ENCODE measurements at regions not wholly inside any gene's neighbourhood (a gene's known extent, or its start where the extent isn't known, plus 50 kb on each side); places are given as distances from the start of the nearest gene placed in this dataset.
"Not testable (repeated sequence)": the region's sequence is repeated elsewhere in the genome, so short reads cannot be mapped to it uniquely, and the experiment has no call there.

DNA sequence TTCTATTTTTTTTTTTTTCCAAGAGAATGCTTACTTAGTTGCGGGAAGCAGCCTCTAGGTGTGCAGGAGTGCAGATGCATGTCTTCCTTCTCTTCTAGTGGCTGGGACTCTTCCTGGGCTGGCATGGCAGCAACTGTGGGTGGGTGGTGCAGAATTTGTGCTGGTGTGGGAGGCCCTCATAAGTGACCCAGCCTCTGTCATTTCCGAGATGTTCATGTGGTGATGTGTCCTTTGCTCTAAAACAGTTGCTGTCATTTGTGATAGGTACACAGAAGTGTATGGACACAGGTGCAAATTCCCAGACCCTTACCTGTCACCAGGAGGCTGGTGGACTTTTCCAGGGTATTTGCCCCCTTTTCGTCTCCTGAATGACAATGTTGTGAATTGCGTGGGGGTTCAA, 367.7 kb downstream of the KCNRG start:
- FAIRE-seq = no peak
- no peak for DNase-seq (ENCODE audit: low spot score)

DNA sequence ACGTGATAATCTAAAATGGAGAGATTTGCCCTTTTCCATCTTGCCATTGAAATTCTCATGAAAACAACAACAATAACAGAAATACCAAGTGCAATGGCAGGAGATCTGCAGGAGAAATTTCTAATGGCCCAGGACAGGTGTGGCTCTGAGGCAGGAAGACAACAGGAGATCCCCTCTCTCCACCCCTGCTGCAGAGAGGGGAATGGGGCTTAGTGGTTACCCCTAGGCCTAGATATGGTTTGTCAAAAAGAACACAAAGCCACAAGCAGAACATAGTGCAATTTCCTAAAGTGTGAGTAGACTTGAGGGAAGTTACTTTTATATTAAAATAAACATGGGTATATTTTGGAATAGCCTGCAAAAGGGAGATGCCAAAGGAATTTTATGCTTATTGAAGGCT, 369.5 kb downstream of the KCNRG start:
- FAIRE-seq (no peak), DNase-seq (ENCODE audit: low spot score) (no peak)

DNA sequence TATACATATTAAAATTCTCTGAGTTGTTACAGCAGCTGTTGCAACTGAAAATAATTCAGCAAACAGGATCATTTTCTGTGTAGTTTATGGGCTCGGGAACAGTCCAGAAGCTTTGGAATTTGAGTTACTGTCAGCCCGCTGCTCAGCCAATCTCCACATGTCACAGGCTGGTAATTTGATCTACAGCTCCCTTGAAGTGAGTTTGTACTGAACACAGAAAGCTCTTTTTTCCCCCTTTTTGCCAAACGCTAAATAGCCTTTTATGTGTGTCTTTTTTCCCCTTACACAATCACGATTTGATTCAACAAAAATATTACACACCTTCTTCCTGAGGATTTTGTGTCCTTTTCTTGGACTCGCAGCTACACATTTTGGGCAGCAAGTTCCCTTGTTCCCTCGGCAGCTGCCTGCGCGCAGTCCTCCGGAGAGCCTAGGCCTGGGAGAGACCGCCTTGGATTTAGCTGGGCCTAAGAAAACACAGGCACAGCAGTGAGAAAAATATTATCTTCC, 371.4 kb downstream of the KCNRG start:
- no peak for DNase-seq (ENCODE audit: low spot score)
- FAIRE-seq = no peak

GRCh38 chr13:50387051-50387581, 371.9 kb downstream of the KCNRG start:
- DNase-seq (ENCODE audit: low spot score) (no peak), FAIRE-seq (no peak)

GRCh38 chr13:50388481-50388880, 373.2 kb downstream of the KCNRG start:
- DNase-seq (ENCODE audit: low spot score) = no peak
- no peak for FAIRE-seq

GRCh38 chr13:50389726-50390125, 374.5 kb downstream of the KCNRG start:
- DNase-seq (ENCODE audit: low spot score) (no peak), FAIRE-seq (no peak)

- DNase-seq (ENCODE audit: low spot score) (no peak), FAIRE-seq (no peak)
These were observed 375.4 kb downstream of the KCNRG start for GRCh38 chr13:50390503-50391248.

DNA sequence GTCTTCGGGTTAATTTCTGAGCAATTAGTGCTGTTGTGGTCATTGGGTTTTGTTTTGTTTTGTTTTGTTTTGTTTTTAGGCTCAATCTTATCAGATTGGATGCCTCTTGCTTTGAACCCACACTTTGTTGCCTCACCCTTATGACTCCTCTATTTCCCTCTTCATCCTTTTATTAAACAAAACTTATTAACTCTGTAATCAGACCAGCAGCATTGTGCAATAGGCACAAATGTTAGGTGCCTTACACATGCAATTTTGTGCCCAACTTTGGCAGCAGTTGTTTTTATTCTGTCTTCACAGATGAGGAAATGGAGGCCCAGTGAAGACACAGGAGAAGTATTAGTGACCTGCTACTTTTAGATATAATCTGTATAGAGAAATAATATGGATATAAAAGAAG, 377.7 kb downstream of the KCNRG start:
- FAIRE-seq = no peak
- no peak for DNase-seq (ENCODE audit: low spot score)

DNA sequence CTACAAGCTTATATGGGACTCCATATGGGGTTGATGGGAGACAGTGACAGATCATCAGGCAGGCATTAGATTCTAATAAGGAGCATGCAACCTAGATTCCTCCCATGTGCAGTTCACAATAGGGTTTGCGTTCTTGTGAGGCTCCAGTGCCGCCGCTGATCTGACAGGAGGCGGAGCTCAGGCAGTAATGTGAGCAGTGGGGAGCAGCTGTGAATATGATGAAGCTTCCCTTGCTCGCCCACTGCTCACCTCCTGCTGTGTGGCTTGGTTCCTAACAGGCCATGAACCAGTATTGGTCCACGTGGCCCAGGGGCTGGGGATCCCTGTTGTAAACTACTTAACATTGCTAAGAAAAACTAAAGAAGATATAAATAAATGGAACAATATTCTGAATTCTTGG, 378.4 kb downstream of the KCNRG start:
- no peak for DNase-seq (ENCODE audit: low spot score)
- FAIRE-seq = no peak

DNA sequence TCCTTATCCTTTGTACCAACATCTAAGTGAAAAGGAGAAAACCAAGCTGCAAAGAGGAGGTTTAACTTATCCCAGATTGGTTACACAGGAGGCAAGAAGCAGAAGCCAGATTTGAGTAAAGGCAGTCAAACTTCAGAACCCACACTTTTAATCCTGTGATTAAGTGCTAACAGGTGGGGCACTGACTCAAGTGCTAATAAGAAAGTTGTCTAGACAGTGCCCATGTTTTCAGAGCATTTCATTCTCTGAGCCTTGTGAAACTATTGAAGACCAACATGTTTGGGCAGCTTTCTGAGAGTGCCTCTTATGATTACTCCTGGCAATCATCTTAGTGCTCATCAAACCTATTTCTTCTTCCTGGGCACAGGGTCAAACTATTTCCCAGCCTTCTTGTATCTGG, 380.8 kb downstream of the KCNRG start:
- DNase-seq (ENCODE audit: low spot score) (no peak), FAIRE-seq (no peak)

DNA sequence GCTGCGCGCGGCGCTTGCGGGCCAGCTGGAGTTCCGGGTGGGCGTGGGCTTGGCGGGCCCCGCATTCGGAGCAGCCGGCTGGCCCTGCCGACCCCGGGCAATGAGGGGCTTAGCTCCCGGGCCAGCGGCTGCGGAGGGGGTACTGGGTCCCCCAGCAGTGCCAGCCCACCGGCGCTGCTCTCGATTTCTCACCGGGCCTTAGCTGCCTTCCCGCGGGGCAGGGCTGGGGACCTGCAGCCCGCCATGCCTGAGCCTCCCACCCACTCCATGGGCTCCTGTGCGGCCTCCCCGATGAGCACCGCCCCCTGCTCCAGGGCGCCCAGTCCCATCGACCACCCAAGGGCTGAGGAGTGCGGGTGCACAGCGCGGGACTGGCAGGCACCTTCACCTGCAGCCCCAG, 381.4 kb downstream of the KCNRG start:
- DNase-seq (ENCODE audit: low spot score); FAIRE-seq: not testable (repeated sequence)

GRCh38 chr13:50400035-50400726, 384.9 kb downstream of the KCNRG start:
- DNase-seq (ENCODE audit: low spot score) (no peak), FAIRE-seq (no peak)

- DNase-seq (ENCODE audit: low spot score) = peak; percentile 5
- no peak for FAIRE-seq
These were observed 385.8 kb downstream of the KCNRG start for GRCh38 chr13:50401049-50401505.

DNA sequence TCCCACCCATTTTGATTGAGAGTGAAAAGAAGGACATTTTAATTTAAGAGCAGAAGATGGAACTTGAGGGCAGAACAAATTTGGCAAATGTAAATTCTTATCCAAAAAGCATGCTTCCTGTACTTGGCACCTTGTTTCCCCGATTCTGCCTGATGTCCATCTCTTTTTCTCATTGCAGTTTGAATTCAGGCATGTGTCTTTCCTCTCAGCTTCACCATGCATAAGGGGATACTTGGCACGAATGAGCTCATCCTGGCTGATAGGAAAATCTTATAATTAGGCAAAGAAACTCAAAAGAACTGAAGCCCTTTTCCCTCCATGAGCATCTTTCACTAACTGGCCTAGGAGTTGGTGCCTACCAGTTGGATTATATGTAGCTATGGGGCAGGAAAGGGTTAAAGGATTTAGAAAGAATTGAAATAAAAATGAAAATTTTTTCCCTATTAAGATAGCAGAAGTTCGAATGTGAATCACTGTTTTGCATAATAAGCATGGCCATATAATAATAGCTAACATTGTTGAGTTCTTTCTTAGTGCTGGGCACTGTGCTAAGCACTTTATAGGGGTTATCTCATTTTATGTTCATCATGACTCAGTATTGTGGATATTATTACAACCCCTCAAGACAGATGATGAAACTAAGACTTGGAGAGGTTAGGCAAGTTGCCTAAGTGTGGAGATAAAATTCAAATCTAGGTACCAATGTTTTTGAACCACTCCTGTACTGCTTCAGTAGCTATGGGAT, 386.6 kb downstream of the KCNRG start:
- FAIRE-seq (no peak), DNase-seq (ENCODE audit: low spot score) (no peak)

GRCh38 chr13:50403311-50403710, 388.1 kb downstream of the KCNRG start:
- FAIRE-seq (no peak), DNase-seq (ENCODE audit: low spot score) (no peak)

DNA sequence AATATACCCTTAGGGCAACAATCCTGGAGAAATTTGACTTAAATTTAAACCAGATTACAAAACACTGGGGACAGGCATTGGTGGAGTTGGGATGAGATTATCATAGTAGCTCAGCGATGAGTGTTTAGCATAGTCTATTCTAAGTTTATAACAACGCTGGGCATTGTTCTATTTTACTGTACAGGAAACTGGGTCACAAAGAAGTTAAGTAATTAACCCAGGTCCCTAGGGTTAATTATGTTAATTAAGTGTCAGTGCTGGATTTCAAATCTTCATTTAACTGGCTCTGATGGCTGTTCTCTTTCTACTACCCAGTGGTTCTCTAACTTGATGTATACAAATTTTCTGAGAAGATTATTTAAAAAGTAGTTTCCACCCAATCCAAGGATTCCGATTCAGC, 388.9 kb downstream of the KCNRG start:
- no peak for DNase-seq (ENCODE audit: low spot score)
- FAIRE-seq = no peak

GRCh38 chr13:50404769-50405168, 389.5 kb downstream of the KCNRG start:
- FAIRE-seq = no peak

GRCh38 chr13:50406831-50407230, 391.6 kb downstream of the KCNRG start:
- FAIRE-seq = no peak
- DNase-seq (ENCODE audit: low spot score) = no peak

More at GRCh38 chr13:50404769-50405168, 389.5 kb downstream of the KCNRG start:
- DNase-seq (ENCODE audit: low spot score) = no peak

GRCh38 chr13:50408068-50408467, 392.8 kb downstream of the KCNRG start:
- no peak for DNase-seq (ENCODE audit: low spot score)
- no peak for FAIRE-seq

DNA sequence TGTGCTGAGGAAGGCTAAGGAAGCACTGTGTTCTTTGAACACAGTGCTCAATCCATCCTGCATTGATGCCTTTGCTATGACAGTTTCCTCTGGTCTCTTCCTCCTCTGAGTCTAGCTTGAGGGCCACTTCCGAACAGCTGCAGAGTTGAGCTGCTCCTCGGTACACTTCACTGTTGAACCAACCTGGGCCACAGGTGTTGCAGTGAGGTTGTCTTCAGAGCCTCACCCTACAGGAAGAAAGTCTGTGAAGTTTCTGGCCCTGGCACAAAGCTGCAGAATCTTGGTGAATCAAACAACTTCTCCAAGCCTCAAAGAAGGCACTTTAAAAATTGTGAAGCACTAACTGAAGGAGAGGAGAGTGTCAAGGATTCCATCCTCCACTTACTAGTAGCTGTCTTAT, 394.0 kb downstream of the KCNRG start:
- no peak for DNase-seq (ENCODE audit: low spot score)
- FAIRE-seq = no peak

- DNase-seq (ENCODE audit: low spot score) (peak; percentile 89), FAIRE-seq (peak; percentile 91)
These were observed 395.9 kb downstream of the KCNRG start for GRCh38 chr13:50410921-50411746.
